MM.1S (cell line): ENCODE measurements at regions not wholly inside any gene's neighbourhood (a gene's known extent, or its start where the extent isn't known, plus 50 kb on each side); places are given as distances from the start of the nearest gene placed in this dataset.

Source experiments
- CTCF ChIP-seq: fragments of 300-600 bp; sonication (generic); IDR thresholded peaks from 2 replicates; pipeline ENCODE4 v1.5.1; 2016; ENCODE audit warnings: antibody characterized with exemption, low read length, mixed read lengths
- EZH2 ChIP-seq: fragments of 300-600 bp; sonication (generic); optimal IDR thresholded peaks from 2 replicates; pipeline ENCODE3; 2017; ENCODE audit warnings: low read depth, mild to moderate bottlenecking, antibody characterized with exemption, low read length, mixed read lengths
- EZH2phosphoT487 ChIP-seq: fragments of 300-600 bp; sonication (generic); IDR thresholded peaks from 2 replicates; pipeline ENCODE4 v1.6.1; 2018; ENCODE audit warnings: antibody characterized with exemption, low read length

DNA sequence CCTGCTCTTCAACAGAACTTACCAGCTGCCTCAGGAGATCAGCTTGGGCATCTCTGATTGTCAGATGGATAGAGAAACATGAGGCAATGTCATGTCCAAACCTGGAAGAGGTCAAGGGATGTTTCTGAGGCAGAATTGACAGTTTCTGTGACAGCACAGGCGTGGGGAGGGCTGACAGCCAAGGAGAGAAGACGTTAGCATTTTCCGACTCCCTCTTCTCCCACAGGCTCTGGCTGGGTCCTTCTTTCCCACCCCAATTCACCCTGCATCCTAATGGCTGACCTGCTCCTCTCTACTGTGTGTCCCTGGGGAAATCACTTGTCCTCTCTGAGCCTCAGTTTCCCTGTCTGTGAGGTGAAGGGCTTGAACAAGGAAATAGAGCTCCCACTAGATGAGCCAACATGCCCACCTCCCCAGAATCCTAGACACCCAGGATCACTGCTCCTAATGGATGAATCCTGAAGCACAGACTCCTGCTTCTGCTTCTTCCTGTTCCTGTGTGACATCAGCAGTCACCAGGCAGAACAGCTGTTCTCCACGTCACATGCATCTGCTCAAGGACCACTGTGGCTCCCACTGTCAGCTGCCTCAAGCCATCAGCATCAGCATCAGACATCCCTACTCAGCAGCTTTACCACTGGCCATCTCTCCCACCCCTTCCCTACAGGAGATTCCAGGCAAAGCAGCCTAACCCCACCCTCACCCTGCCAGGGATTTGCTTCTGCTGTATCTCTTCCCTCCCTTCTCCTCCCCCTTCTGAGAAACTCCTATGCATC lies 408.0 kb downstream of the MATN1 start:
- TF ChIP-seq CTCF: no peak
- TF ChIP-seq EZH2: no peak
- TF ChIP-seq EZH2phosphoT487: no peak
